Astrocyte (in vitro differentiated cells and primary cell): ENCODE measurements at regions not wholly inside any gene's neighbourhood (a gene's known extent, or its start where the extent isn't known, plus 50 kb on each side); places are given as distances from the start of the nearest gene placed in this dataset.

Experiments
- EZH2 ChIP-seq: IDR thresholded peaks from 2 replicates; pipeline ENCODE4 v1.6.1; 2012; ENCODE audit warnings: mild to moderate bottlenecking, low read length, inconsistent platforms; ENCODE audit not compliant: insufficient read depth
- TF ChIP-seq, protein P1 (sequence below): IDR thresholded peaks from 2 replicates; pipeline ENCODE4 v1.5.1; 2011; ENCODE audit warnings: low read depth, mild to moderate bottlenecking, inconsistent platforms, low read length, moderate library complexity; ENCODE audit not compliant: insufficient read depth

DNA sequence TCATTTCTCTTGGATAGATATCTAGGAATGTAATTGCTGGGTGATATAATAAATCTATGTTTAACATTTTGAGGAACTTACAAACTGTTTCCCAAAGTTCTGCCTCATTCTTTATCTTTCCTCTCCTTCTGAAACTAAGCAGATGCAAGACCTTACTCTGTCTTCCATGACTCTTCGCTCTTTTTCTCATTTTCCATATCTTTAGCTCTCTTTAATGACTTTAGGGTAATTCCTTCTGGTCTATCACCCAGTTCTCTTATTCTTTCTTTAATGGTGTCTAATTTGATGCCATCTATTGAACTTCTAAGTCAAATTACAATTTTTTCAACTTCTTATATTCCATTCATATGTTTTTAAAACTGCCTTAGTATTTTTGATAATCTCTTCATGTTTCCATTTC, 316.6 kb downstream of the POU4F1 start:
- TF ChIP-seq, protein P1, sequence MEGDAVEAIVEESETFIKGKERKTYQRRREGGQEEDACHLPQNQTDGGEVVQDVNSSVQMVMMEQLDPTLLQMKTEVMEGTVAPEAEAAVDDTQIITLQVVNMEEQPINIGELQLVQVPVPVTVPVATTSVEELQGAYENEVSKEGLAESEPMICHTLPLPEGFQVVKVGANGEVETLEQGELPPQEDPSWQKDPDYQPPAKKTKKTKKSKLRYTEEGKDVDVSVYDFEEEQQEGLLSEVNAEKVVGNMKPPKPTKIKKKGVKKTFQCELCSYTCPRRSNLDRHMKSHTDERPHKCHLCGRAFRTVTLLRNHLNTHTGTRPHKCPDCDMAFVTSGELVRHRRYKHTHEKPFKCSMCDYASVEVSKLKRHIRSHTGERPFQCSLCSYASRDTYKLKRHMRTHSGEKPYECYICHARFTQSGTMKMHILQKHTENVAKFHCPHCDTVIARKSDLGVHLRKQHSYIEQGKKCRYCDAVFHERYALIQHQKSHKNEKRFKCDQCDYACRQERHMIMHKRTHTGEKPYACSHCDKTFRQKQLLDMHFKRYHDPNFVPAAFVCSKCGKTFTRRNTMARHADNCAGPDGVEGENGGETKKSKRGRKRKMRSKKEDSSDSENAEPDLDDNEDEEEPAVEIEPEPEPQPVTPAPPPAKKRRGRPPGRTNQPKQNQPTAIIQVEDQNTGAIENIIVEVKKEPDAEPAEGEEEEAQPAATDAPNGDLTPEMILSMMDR = no peak
- no peak for TF ChIP-seq EZH2
